ENCODE measurements at regions not wholly inside any gene's neighbourhood (a gene's known extent, or its start where the extent isn't known, plus 50 kb on each side); places are given as distances from the start of the nearest gene placed in this dataset.

GRCh38 chr1:5586629-5587028, 405.6 kb downstream of the NPHP4 start:
- Histone ChIP-seq H3K9me3 (ENCODE audit: control insufficient read depth, low read length) (peaks cover 10% of the 10 kb centered on the region), H3K4me1 (ENCODE audit: control insufficient read depth, insufficient read depth, low read length, poor library complexity, severe bottlenecking) (no peaks in the 10 kb centered on the region)

GRCh38 chr1:5585256-5585655, 407.0 kb downstream of the NPHP4 start:
- Histone ChIP-seq H3K27ac (ENCODE audit: low read depth, low read length, severe bottlenecking) (no peak overlapping the region), H3K4me1 (ENCODE audit: control insufficient read depth, insufficient read depth, low read length, poor library complexity, severe bottlenecking) (no peaks in the 10 kb centered on the region), H3K9me3 (ENCODE audit: control insufficient read depth, low read length) (no peaks in the 10 kb centered on the region), H3K36me3 (ENCODE audit: control insufficient read depth, insufficient read depth, low read length) (no peaks in the 10 kb centered on the region), H3K4me3 (ENCODE audit: extremely low read depth, insufficient read depth, low read length, poor library complexity, severe bottlenecking) (no peak overlapping the region)
- WGBS, 2 experiments (ENCODE audit: insufficient coverage in 2 of 2) = 77 to 78% methylated on average over 9 of the region's 9 CpGs

More at GRCh38 chr1:5586629-5587028, 405.6 kb downstream of the NPHP4 start:
- Histone ChIP-seq H3K4me3 (ENCODE audit: extremely low read depth, insufficient read depth, low read length, poor library complexity, severe bottlenecking) (no peak overlapping the region), H3K27ac (ENCODE audit: low read depth, low read length, severe bottlenecking) (no peak overlapping the region), H3K36me3 (ENCODE audit: control insufficient read depth, insufficient read depth, low read length) (no peaks in the 10 kb centered on the region)
- 84 to 96% methylated on average over 3 of the region's 4 CpGs for WGBS, 2 experiments (ENCODE audit: insufficient coverage in 2 of 2)

GRCh38 chr1:5580926-5581325, 411.3 kb downstream of the NPHP4 start:
- no peak overlapping the region for H3K27ac ChIP-seq (ENCODE audit: low read depth, low read length, severe bottlenecking)
- 93 to 100% methylated on average over 1 to 2 of the region's 5 CpGs for WGBS, 2 experiments (ENCODE audit: insufficient coverage in 2 of 2)
- no peaks in the 10 kb centered on the region for H3K9me3 ChIP-seq (ENCODE audit: control insufficient read depth, low read length)
- no peaks in the 10 kb centered on the region for H3K4me1 ChIP-seq (ENCODE audit: control insufficient read depth, insufficient read depth, low read length, poor library complexity, severe bottlenecking)
- H3K36me3 ChIP-seq (ENCODE audit: control insufficient read depth, insufficient read depth, low read length) = no peaks in the 10 kb centered on the region
- H3K4me3 ChIP-seq (ENCODE audit: extremely low read depth, insufficient read depth, low read length, poor library complexity, severe bottlenecking) = no peak overlapping the region

GRCh38 chr1:5579966-5580365, 412.3 kb downstream of the NPHP4 start:
- 90 to 100% methylated on average over 1 to 2 of the region's 4 CpGs for WGBS, 2 experiments (ENCODE audit: insufficient coverage in 2 of 2)
- H3K4me1 ChIP-seq (ENCODE audit: control insufficient read depth, insufficient read depth, low read length, poor library complexity, severe bottlenecking) = no peaks in the 10 kb centered on the region
- no peaks in the 10 kb centered on the region for H3K36me3 ChIP-seq (ENCODE audit: control insufficient read depth, insufficient read depth, low read length)
- H3K27ac ChIP-seq (ENCODE audit: low read depth, low read length, severe bottlenecking) = no peak overlapping the region
- H3K9me3 ChIP-seq (ENCODE audit: control insufficient read depth, low read length) = no peaks in the 10 kb centered on the region
- H3K4me3 ChIP-seq (ENCODE audit: extremely low read depth, insufficient read depth, low read length, poor library complexity, severe bottlenecking) = no peak overlapping the region

GRCh38 chr1:5578690-5579089, 413.5 kb downstream of the NPHP4 start:
- WGBS, 2 experiments (ENCODE audit: insufficient coverage in 2 of 2) = 87 to 94% methylated on average over 5 to 7 of the region's 8 CpGs
- H3K9me3 ChIP-seq (ENCODE audit: control insufficient read depth, low read length) = no peaks in the 10 kb centered on the region
- no peaks in the 10 kb centered on the region for H3K4me1 ChIP-seq (ENCODE audit: control insufficient read depth, insufficient read depth, low read length, poor library complexity, severe bottlenecking)
- H3K27ac ChIP-seq (ENCODE audit: low read depth, low read length, severe bottlenecking) = no peak overlapping the region
- no peak overlapping the region for H3K4me3 ChIP-seq (ENCODE audit: extremely low read depth, insufficient read depth, low read length, poor library complexity, severe bottlenecking)
- no peaks in the 10 kb centered on the region for H3K36me3 ChIP-seq (ENCODE audit: control insufficient read depth, insufficient read depth, low read length)

GRCh38 chr1:5577255-5578040, 414.8 kb downstream of the NPHP4 start:
- 70 to 82% methylated on average over 2 to 4 of the region's 6 CpGs for WGBS, 2 experiments (ENCODE audit: insufficient coverage in 2 of 2)

GRCh38 chr1:5576673-5577065, 415.6 kb downstream of the NPHP4 start:
- Histone ChIP-seq H3K4me3 (ENCODE audit: extremely low read depth, insufficient read depth, low read length, poor library complexity, severe bottlenecking) (no peak overlapping the region), H3K27ac (ENCODE audit: low read depth, low read length, severe bottlenecking) (no peak overlapping the region), H3K36me3 (ENCODE audit: control insufficient read depth, insufficient read depth, low read length) (no peaks in the 10 kb centered on the region), H3K9me3 (ENCODE audit: control insufficient read depth, low read length) (no peaks in the 10 kb centered on the region), H3K4me1 (ENCODE audit: control insufficient read depth, insufficient read depth, low read length, poor library complexity, severe bottlenecking) (no peaks in the 10 kb centered on the region)
- 100% methylated on average over 3 of the region's 5 CpGs; no CpG with 5 or more reads in 1 of the 2 experiments for WGBS, 2 experiments (ENCODE audit: insufficient coverage in 2 of 2)

More at GRCh38 chr1:5577255-5578040, 414.8 kb downstream of the NPHP4 start:
- Histone ChIP-seq H3K9me3 (ENCODE audit: control insufficient read depth, low read length) (no peaks in the 10 kb centered on the region), H3K4me3 (ENCODE audit: extremely low read depth, insufficient read depth, low read length, poor library complexity, severe bottlenecking) (no peak overlapping the region), H3K4me1 (ENCODE audit: control insufficient read depth, insufficient read depth, low read length, poor library complexity, severe bottlenecking) (no peaks in the 10 kb centered on the region), H3K27ac (ENCODE audit: low read depth, low read length, severe bottlenecking) (no peak overlapping the region), H3K36me3 (ENCODE audit: control insufficient read depth, insufficient read depth, low read length) (no peaks in the 10 kb centered on the region)

- 82 to 91% methylated on average over 5 of the region's 9 CpGs for WGBS, 2 experiments (ENCODE audit: insufficient coverage in 2 of 2)
- Histone ChIP-seq H3K27ac (ENCODE audit: low read depth, low read length, severe bottlenecking) (no peak overlapping the region), H3K4me1 (ENCODE audit: control insufficient read depth, insufficient read depth, low read length, poor library complexity, severe bottlenecking) (no peaks in the 10 kb centered on the region), H3K9me3 (ENCODE audit: control insufficient read depth, low read length) (no peaks in the 10 kb centered on the region), H3K4me3 (ENCODE audit: extremely low read depth, insufficient read depth, low read length, poor library complexity, severe bottlenecking) (no peak overlapping the region), H3K36me3 (ENCODE audit: control insufficient read depth, insufficient read depth, low read length) (no peaks in the 10 kb centered on the region)
These were observed 416.1 kb downstream of the NPHP4 start for GRCh38 chr1:5576011-5576672.

- 88 to 90% methylated on average over 5 of the region's 5 CpGs for WGBS, 2 experiments (ENCODE audit: insufficient coverage in 2 of 2)
- no peaks in the 10 kb centered on the region for H3K9me3 ChIP-seq (ENCODE audit: control insufficient read depth, low read length)
- no peaks in the 10 kb centered on the region for H3K4me1 ChIP-seq (ENCODE audit: control insufficient read depth, insufficient read depth, low read length, poor library complexity, severe bottlenecking)
- no peak overlapping the region for H3K27ac ChIP-seq (ENCODE audit: low read depth, low read length, severe bottlenecking)
- H3K4me3 ChIP-seq (ENCODE audit: extremely low read depth, insufficient read depth, low read length, poor library complexity, severe bottlenecking) = no peak overlapping the region
- H3K36me3 ChIP-seq (ENCODE audit: control insufficient read depth, insufficient read depth, low read length) = no peaks in the 10 kb centered on the region
These were observed 416.8 kb downstream of the NPHP4 start for GRCh38 chr1:5575396-5575940.

- Histone ChIP-seq H3K9me3 (ENCODE audit: control insufficient read depth, low read length) (no peaks in the 10 kb centered on the region), H3K4me1 (ENCODE audit: control insufficient read depth, insufficient read depth, low read length, poor library complexity, severe bottlenecking) (no peaks in the 10 kb centered on the region), H3K27ac (ENCODE audit: low read depth, low read length, severe bottlenecking) (no peak overlapping the region), H3K4me3 (ENCODE audit: extremely low read depth, insufficient read depth, low read length, poor library complexity, severe bottlenecking) (no peak overlapping the region), H3K36me3 (ENCODE audit: control insufficient read depth, insufficient read depth, low read length) (no peaks in the 10 kb centered on the region)
- 72 to 77% methylated on average over 4 of the region's 4 CpGs for WGBS, 2 experiments (ENCODE audit: insufficient coverage in 2 of 2)
These were observed 417.6 kb downstream of the NPHP4 start for GRCh38 chr1:5574641-5575040.

- Histone ChIP-seq H3K27ac (ENCODE audit: low read depth, low read length, severe bottlenecking) (no peak overlapping the region), H3K36me3 (ENCODE audit: control insufficient read depth, insufficient read depth, low read length) (no peaks in the 10 kb centered on the region), H3K9me3 (ENCODE audit: control insufficient read depth, low read length) (no peaks in the 10 kb centered on the region), H3K4me3 (ENCODE audit: extremely low read depth, insufficient read depth, low read length, poor library complexity, severe bottlenecking) (no peak overlapping the region), H3K4me1 (ENCODE audit: control insufficient read depth, insufficient read depth, low read length, poor library complexity, severe bottlenecking) (no peaks in the 10 kb centered on the region)
- 74 to 100% methylated on average over 1 to 2 of the region's 2 CpGs for WGBS, 2 experiments (ENCODE audit: insufficient coverage in 2 of 2)
These were observed 419.4 kb downstream of the NPHP4 start for GRCh38 chr1:5572794-5573193.

Measured in mesodermal cell (in vitro differentiated cells).